PC-9 (cell line): ENCODE measurements at regions not wholly inside any gene's neighbourhood (a gene's known extent, or its start where the extent isn't known, plus 50 kb on each side); places are given as distances from the start of the nearest gene placed in this dataset.

ENCODE experiments used
- BruUV-seq: library from RNA; stranded (reverse); fragments of 400-500 nt; replicated peaks from 2 replicates; lab custom pipeline; 2021; lab: Mats Ljungman, UMichigan
- CTCF ChIA-PET: fragments of 300-600 bp; sonication (Branson Sonifier 250); formaldehyde crosslinking; loops from one replicate; lab custom pipeline; 2022; ENCODE audit warnings: antibody characterized with exemption; lab: Charles Lee
- POLR2A ChIA-PET: fragments of 300-600 bp; sonication (Branson Sonifier 250); formaldehyde crosslinking; loops from one replicate; lab custom pipeline; 2022; ENCODE audit warnings: antibody characterized with exemption; ENCODE audit not compliant: unreplicated experiment; lab: Charles Lee
- DNase-seq, 2 experiments: peaks; one replicate each; pipeline versions ENCODE4 v3.0.0 to v3.0.0-alpha.2; 2015 to 2022; ENCODE audit warnings: mixed read lengths in 1 of 2
- H2AFZ ChIP-seq: fragments of 200-600 bp; sonication (generic); 2 replicates; pipeline ENCODE4 v1.8.1; 2017; ENCODE audit warnings: antibody characterized with exemption
- H3F3A ChIP-seq: fragments of 200-600 bp; sonication (generic); 2 replicates; pipeline ENCODE4 v1.8.1; 2017; ENCODE audit warnings: antibody characterized with exemption, mild to moderate bottlenecking, low read depth; ENCODE audit not compliant: insufficient read depth
- H3K27ac ChIP-seq: fragments of 200-600 bp; sonication (generic); 2 replicates; pipeline ENCODE4 v1.6.1; 2016; ENCODE audit warnings: mixed run types
- H3K27me3 ChIP-seq: fragments of 200-600 bp; sonication (generic); 2 replicates; pipeline ENCODE4 v1.6.1; 2016; ENCODE audit warnings: low read depth, mixed run types; ENCODE audit not compliant: insufficient read depth
- H3K36me3 ChIP-seq: fragments of 200-600 bp; sonication (generic); 2 replicates; pipeline ENCODE4 v1.6.1; 2016; ENCODE audit warnings: low read depth, mixed run types
- H3K4me1 ChIP-seq: fragments of 200-600 bp; sonication (generic); replicated peaks from 2 replicates; pipeline ENCODE4 v1.6.1; 2016; ENCODE audit warnings: mixed run types; ENCODE audit not compliant: insufficient read depth
- H3K4me2 ChIP-seq: fragments of 200-600 bp; sonication (generic); 2 replicates; pipeline ENCODE4 v1.6.1; 2017; ENCODE audit warnings: mixed run types
- H3K4me3 ChIP-seq: fragments of 200-600 bp; sonication (generic); 2 replicates; pipeline ENCODE4 v1.6.1; 2016; ENCODE audit warnings: mixed run types
- H3K79me2 ChIP-seq: fragments of 200-600 bp; sonication (generic); 2 replicates; pipeline ENCODE4 v1.6.1; 2017; ENCODE audit warnings: low read depth, mixed run types
- H3K9me2 ChIP-seq: fragments of 200-600 bp; sonication (generic); 2 replicates; pipeline ENCODE4 v1.8.1; 2017; ENCODE audit warnings: mild to moderate bottlenecking; ENCODE audit not compliant: insufficient read depth
- H3K9me3 ChIP-seq: fragments of 200-600 bp; sonication (generic); 2 replicates; pipeline ENCODE4 v1.8.1; 2016; ENCODE audit warnings: low read depth; ENCODE audit not compliant: insufficient read depth
- H4K20me1 ChIP-seq: fragments of 200-600 bp; sonication (generic); 2 replicates; pipeline ENCODE4 v1.8.1; 2017; ENCODE audit not compliant: insufficient read depth
- CTCF ChIP-seq: fragments of 200-600 bp; sonication (generic); conservative IDR thresholded peaks from 2 replicates; pipeline ENCODE4 v1.6.1; 2017; ENCODE audit warnings: mixed run types, antibody characterized with exemption, mild to moderate bottlenecking, moderate library complexity
- EZH2 ChIP-seq: fragments of 200-600 bp; sonication (generic); IDR thresholded peaks from 2 replicates; pipeline ENCODE4 v1.8.0; 2017; ENCODE audit warnings: antibody characterized with exemption, low read depth
- intact Hi-C: fragments of 100-400 bp; cut with micrococcal nuclease; formaldehyde crosslinking; loops from one replicate; pipeline ENCODE4 v1.10.0; 2022; ENCODE audit not compliant: unreplicated experiment

- intact Hi-C loops: no loop called here
- TF ChIP-seq CTCF (no peak), EZH2 (no peak)
- no TSS peak for BruUV-seq
Measured at GRCh38 chr11:112611771-112612170, 349.4 kb upstream of the NCAM1 start.

GRCh38 chr11:112612250-112612849 is 348.9 kb upstream of the NCAM1 start:
- H2AFZ ChIP-seq: no peak overlapping the region
- no peaks in the 10 kb centered on the region for H3K9me3 ChIP-seq
- no peaks in the 10 kb centered on the region for H3K9me2 ChIP-seq
- H4K20me1 ChIP-seq: no peaks in the 10 kb centered on the region
- H3K4me2 ChIP-seq: peak overlapping the region; percentile 38; the same call in 1 of the 2 replicates
- H3K36me3 ChIP-seq: no peaks in the 10 kb centered on the region
- BruUV-seq: no TSS peak
- intact Hi-C loops: no loop called here
- H3F3A ChIP-seq: peaks cover 12% of the 10 kb centered on the region; the same call in 1 of the 2 replicates
- no peaks in the 10 kb centered on the region for H3K79me2 ChIP-seq
- peaks cover 31% of the 10 kb centered on the region for H3K4me1 ChIP-seq
- POLR2A ChIA-PET: no interaction called here
- CTCF ChIA-PET: no interaction called here
- no peak overlapping the region for H3K4me3 ChIP-seq
- H3K27ac ChIP-seq: peak overlapping the region; percentile 88
- TF ChIP-seq CTCF (no peak), EZH2 (no peak)
- peak in 1 of 2 experiments; percentile 46 for DNase-seq
- H3K27me3 ChIP-seq: no peaks in the 10 kb centered on the region

More at GRCh38 chr11:112611771-112612170, 349.4 kb upstream of the NCAM1 start:
- H2AFZ ChIP-seq: no peak overlapping the region
- no peak for DNase-seq
- H3K27me3 ChIP-seq: no peaks in the 10 kb centered on the region
- peaks cover 31% of the 10 kb centered on the region for H3K4me1 ChIP-seq
- H3K4me3 ChIP-seq: no peak overlapping the region
- no peaks in the 10 kb centered on the region for H3K9me2 ChIP-seq
- POLR2A ChIA-PET: no interaction called here
- CTCF ChIA-PET: no interaction called here
- no peak overlapping the region for H3K27ac ChIP-seq
- no peaks in the 10 kb centered on the region for H3K79me2 ChIP-seq
- H3K36me3 ChIP-seq: no peaks in the 10 kb centered on the region
- no peaks in the 10 kb centered on the region for H3K9me3 ChIP-seq
- no peaks in the 10 kb centered on the region for H4K20me1 ChIP-seq
- H3F3A ChIP-seq: peaks cover 12% of the 10 kb centered on the region; the same call in 1 of the 2 replicates
- no peak overlapping the region for H3K4me2 ChIP-seq

GRCh38 chr11:112613051-112613972 is 347.9 kb upstream of the NCAM1 start:
- no peak for TF ChIP-seq CTCF
- TF ChIP-seq EZH2: no peak

More at GRCh38 chr11:112613051-112613972, 347.9 kb upstream of the NCAM1 start:
- intact Hi-C loops: no loop called here
- CTCF ChIA-PET: interaction anchor here (0.6 kb wide), 1 partner anchor 661 kb away, joined by 3 read pairs; no protein-coding TSS in a partner anchor
- peak; percentile 55 to 86 for DNase-seq
- BruUV-seq: no TSS peak
- Histone ChIP-seq H3K4me2 (peak overlapping the region; percentile 38), H4K20me1 (no peaks in the 10 kb centered on the region), H3K9me3 (no peaks in the 10 kb centered on the region), H3K9me2 (no peaks in the 10 kb centered on the region), H3K27me3 (no peaks in the 10 kb centered on the region), H3K36me3 (no peaks in the 10 kb centered on the region), H3K4me3 (no peak overlapping the region), H3K4me1 (peaks cover 31% of the 10 kb centered on the region), H2AFZ (0 out of 2 replicates have a peak overlapping the region, but pooled peaks have one; percentile 30), H3F3A (peaks cover 12% of the 10 kb centered on the region; the same call in 1 of the 2 replicates), H3K27ac (peak overlapping the region; percentile 88), H3K79me2 (no peaks in the 10 kb centered on the region)
- POLR2A ChIA-PET: interaction anchor here (0.7 kb wide), 1 partner anchor 17 kb away, joined by 4 read pairs; no protein-coding TSS in a partner anchor
